GM12875 (cell line): ENCODE measurements at regions not wholly inside any gene's neighbourhood (a gene's known extent, or its start where the extent isn't known, plus 50 kb on each side); places are given as distances from the start of the nearest gene placed in this dataset.

Experiments used
- H3K4me3 ChIP-seq: one replicate; pipeline ENCODE4 v1.5.1; 2011; ENCODE audit warnings: low read depth, low read length, control low read depth
- TF ChIP-seq, protein P1 (sequence below): IDR thresholded peaks from 2 replicates; pipeline ENCODE4 v1.5.1; 2011; ENCODE audit warnings: low read depth, mild to moderate bottlenecking, control low read depth, inconsistent platforms, low read length, moderate library complexity, borderline replicate concordance; ENCODE audit not compliant: insufficient read depth

DNA sequence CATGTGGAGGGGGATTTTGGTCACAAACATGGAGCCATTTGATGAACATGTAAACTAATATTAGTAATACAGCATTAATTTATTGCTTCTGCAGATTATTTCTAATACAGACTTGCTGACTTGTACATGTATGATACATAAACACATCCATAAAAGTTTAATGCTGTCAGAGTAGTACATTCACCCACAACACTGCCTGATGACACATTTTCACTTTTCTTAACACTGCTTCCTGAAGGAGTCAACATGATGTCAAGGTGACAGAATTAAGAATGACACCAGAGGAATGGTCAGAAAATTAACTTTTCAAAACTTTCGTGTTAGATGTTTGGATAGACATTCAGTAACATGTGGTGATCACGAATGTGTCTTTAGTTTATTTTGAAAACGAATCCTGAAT, 199.4 kb downstream of the SATB1 start:
- no peak overlapping the region for H3K4me3 ChIP-seq
- TF ChIP-seq, protein P1, sequence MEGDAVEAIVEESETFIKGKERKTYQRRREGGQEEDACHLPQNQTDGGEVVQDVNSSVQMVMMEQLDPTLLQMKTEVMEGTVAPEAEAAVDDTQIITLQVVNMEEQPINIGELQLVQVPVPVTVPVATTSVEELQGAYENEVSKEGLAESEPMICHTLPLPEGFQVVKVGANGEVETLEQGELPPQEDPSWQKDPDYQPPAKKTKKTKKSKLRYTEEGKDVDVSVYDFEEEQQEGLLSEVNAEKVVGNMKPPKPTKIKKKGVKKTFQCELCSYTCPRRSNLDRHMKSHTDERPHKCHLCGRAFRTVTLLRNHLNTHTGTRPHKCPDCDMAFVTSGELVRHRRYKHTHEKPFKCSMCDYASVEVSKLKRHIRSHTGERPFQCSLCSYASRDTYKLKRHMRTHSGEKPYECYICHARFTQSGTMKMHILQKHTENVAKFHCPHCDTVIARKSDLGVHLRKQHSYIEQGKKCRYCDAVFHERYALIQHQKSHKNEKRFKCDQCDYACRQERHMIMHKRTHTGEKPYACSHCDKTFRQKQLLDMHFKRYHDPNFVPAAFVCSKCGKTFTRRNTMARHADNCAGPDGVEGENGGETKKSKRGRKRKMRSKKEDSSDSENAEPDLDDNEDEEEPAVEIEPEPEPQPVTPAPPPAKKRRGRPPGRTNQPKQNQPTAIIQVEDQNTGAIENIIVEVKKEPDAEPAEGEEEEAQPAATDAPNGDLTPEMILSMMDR = no peak

DNA sequence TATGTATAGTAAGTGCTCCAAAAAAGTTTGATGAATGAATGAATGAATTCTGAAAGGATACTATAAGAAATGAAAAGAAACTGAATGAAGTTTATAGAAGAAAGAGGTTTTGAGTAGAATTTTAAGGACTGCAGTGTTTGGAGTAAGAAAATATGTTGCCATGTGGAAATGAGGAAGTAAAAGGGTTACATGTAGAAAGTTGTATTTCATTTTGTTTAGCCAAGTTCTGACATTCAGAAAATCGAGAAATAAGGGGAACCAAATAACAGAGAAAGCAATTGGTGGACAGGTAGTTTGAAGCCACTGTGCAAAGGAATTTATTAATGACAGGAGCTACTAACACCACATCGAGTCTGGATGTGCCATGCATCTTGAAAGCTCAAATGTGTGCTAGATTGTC, 200.7 kb downstream of the SATB1 start:
- H3K4me3 ChIP-seq = no peak overlapping the region
- TF ChIP-seq, protein P1 = no peak

DNA sequence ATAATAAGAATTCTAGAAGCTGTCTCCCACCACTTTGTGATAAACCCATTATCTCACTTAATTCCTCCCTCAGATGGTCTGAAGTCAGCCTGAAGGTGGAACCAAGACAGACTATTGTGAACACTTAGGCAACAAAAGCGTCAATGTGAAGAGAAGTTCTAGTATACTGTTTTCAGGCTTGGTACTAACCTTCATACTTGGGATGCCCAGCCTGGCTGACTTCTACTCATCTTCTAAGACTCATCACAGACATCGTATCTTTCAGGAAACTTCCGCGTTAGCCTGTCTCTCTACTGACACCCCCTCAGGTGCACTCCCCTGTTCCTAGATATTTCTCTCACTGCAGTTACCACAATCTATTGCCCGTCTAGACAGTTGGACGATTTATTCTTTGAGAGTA, 201.2 kb downstream of the SATB1 start:
- no peak overlapping the region for H3K4me3 ChIP-seq
- TF ChIP-seq, protein P1 = no peak

DNA sequence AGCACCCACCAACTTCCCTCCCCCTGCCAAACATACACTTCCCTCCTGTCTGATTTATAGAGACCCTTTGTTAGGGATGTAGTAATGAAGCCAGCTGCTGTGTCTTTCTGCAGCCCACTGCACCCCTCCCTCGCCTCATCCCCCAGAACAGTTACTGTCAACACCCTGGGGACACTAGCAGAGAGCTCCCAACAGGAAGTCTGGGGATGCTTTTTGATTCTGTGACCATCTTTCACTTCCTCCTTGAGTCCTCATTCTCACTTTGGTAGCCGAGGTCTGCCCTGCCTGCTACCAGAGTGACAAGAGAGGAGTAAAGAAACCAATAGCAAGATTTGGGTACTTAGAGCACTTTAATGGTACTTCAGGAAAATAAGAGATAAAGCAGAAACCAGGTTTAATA, 201.6 kb downstream of the SATB1 start:
- no peak overlapping the region for H3K4me3 ChIP-seq
- TF ChIP-seq, protein P1 = no peak

DNA sequence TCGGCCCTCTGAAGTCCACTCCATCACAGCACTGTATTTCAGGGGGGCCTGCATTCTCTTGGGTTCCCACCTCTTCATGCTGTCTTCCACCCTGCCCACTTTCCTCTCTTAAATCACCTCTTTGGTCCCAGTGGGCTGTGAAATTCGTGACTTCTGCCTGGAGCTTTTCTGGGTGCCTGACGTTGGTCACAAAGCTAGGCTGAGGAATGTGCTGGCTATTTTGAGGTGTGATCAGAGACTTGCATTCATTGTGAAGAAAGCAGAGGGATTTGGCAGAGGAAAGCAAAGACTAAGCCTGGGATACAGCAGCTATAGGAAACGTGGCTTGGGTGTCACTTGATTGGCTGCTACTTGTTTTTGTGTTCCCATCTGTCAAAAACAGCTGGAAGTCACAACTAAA, 202.5 kb downstream of the SATB1 start:
- TF ChIP-seq, protein P1 = no peak
- H3K4me3 ChIP-seq = no peak overlapping the region

DNA sequence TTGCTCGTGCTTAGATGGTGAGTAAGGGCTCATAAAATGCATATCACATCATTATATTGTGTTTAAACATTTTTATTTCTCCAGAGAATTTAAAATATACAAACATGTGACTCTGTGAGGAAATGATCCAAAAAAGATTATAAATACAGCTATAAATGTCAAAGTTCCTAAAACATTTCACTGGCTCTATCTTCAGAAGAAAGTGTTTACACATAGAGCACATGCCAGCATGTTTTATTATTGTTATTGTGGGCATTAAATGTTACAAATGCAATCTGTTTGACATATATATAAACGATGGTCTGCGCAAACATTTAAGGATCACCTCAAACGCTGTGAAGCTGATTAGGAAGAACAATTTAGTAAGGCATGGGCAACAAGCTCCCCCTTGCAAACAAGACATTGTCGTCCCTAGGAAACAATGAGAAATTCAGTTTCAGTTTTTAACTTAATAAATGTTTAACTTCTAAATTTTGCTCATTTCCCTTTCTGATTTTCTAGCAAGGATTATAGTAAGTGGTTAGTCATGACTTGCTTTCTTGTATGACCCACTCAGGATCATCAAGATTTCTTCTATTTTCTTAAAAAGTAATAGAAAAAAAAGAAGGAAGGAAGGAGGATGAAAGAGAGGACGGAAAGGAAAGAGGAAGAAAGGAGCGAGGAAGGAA, 207.5 kb downstream of the SATB1 start:
- TF ChIP-seq, protein P1 = no peak
- no peak overlapping the region for H3K4me3 ChIP-seq

DNA sequence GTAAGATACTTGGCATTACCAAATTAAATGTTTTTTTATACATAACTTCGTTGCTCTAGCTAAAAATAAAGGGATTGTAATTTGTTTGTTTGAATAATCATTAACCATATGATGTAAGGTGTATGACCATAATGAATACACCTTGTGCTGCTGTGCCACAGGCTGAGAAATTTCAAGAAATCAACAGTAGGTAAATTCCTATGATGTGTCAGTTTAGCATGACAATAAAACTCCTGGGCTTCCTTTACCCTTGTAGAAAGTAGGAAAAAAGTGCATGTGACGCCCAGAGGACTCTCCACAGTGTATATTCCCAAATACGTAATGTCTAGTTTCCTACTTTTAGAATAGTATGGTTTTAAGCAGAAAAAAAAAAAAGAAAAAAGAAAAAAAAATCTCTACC, 208.1 kb downstream of the SATB1 start:
- no peak overlapping the region for H3K4me3 ChIP-seq
- TF ChIP-seq, protein P1 = no peak
